H1 (cell line): ENCODE measurements at regions not wholly inside any gene's neighbourhood (a gene's known extent, or its start where the extent isn't known, plus 50 kb on each side); places are given as distances from the start of the nearest gene placed in this dataset.
A peak's percentile ranks its signal among the peaks of the same experiment; 100 is the strongest.

Experiments used
- CTCF ChIA-PET: fragments of 300-600 bp; sonication (Branson Sonifier 250); formaldehyde crosslinking; loops from one replicate; lab custom pipeline; 2021; ENCODE audit not compliant: partially characterized antibody; lab: Charles Lee
- POLR2A ChIA-PET: fragments of 300-600 bp; sonication (Branson Sonifier 250); formaldehyde crosslinking; loops from one replicate; lab custom pipeline; 2021; ENCODE audit warnings: inconsistent platforms; ENCODE audit not compliant: partially characterized antibody; lab: Charles Lee
- DNase-seq, 2 experiments: peaks; one replicate each; pipeline versions ENCODE4 v3.0.0 to v3.0.0-alpha.2; 2010 to 2022; ENCODE audit warnings: low spot score in 2 of 2, low read depth in 1 of 2, mixed read lengths in 1 of 2
- FAIRE-seq: peaks from 2 replicates; lab custom pipeline; 2011; peaks lifted over from hg19 to GRCh38; lab: Jason Lieb, UNC
- H2AFZ ChIP-seq: 2 replicates; pipeline ENCODE4 v1.8.1; 2012; ENCODE audit warnings: low read length, inconsistent platforms
- H2AK5ac ChIP-seq: 2 replicates; pipeline ENCODE4 v1.6.1; 2013; ENCODE audit warnings: low read depth, low read length
- H2BK120ac ChIP-seq: replicated peaks from 2 replicates; pipeline ENCODE3; 2013; ENCODE audit warnings: low read depth, low read length, inconsistent platforms
- H2BK12ac ChIP-seq: 2 replicates; pipeline ENCODE4 v1.6.1; 2013; ENCODE audit warnings: low read depth, low read length
- H2BK15ac ChIP-seq: 2 replicates; pipeline ENCODE4 v1.6.1; 2013; ENCODE audit warnings: low read length
- H2BK20ac ChIP-seq: 2 replicates; pipeline ENCODE4 v1.6.1; 2013; ENCODE audit warnings: low read length
- H2BK5ac ChIP-seq: 2 replicates; pipeline ENCODE4 v1.6.1; 2013; ENCODE audit warnings: low read depth, low read length
- H3K14ac ChIP-seq: 2 replicates; pipeline ENCODE4 v1.6.1; 2013; ENCODE audit warnings: inconsistent platforms; ENCODE audit not compliant: insufficient read length
- H3K18ac ChIP-seq: 2 replicates; pipeline ENCODE4 v1.6.1; 2013; ENCODE audit warnings: low read length; ENCODE audit errors: extremely low read depth
- H3K23ac ChIP-seq: 2 replicates; pipeline ENCODE4 v1.6.1; 2013; ENCODE audit warnings: inconsistent platforms; ENCODE audit not compliant: insufficient read length
- H3K23me2 ChIP-seq: 2 replicates; pipeline ENCODE4 v1.6.1; 2013; ENCODE audit warnings: low read depth, low read length
- H3K27ac ChIP-seq: 2 replicates; pipeline ENCODE4 v1.6.1; 2011; ENCODE audit warnings: low read depth, low read length, inconsistent platforms
- H3K27me3 ChIP-seq, 4 experiments: replicated peaks in 1 of 4; 1 replicate in 1 of 4; 2 replicates in 3 of 4; pipeline versions ENCODE4 v1.6.1 to v1.8.1; 2011 to 2013; ENCODE audit warnings: low read length in 3 of 4, mild to moderate bottlenecking in 3 of 4, inconsistent platforms in 2 of 4, mixed read lengths in 2 of 4, moderate library complexity in 1 of 4; ENCODE audit not compliant: control insufficient read depth in 3 of 4, insufficient read depth in 3 of 4; ENCODE audit errors: extremely low read depth in 1 of 4
- H3K36me3 ChIP-seq, 4 experiments: 2 replicates each; pipeline versions ENCODE4 v1.6.1 to v1.8.1; 2011 to 2013; ENCODE audit warnings: mild to moderate bottlenecking in 4 of 4, low read length in 3 of 4, moderate library complexity in 2 of 4, control low read depth in 1 of 4, inconsistent platforms in 1 of 4; ENCODE audit not compliant: insufficient read depth in 4 of 4, control insufficient read depth in 2 of 4
- H3K4ac ChIP-seq: replicated peaks from 2 replicates; pipeline ENCODE3; 2013; ENCODE audit warnings: low read length, low read depth, mixed read lengths, inconsistent platforms; ENCODE audit not compliant: insufficient read length
- H3K4me1 ChIP-seq, 4 experiments: replicated peaks in 1 of 4; 1 replicate in 1 of 4; 2 replicates in 3 of 4; pipeline versions ENCODE4 v1.6.1 to v1.8.1; 2011 to 2013; ENCODE audit warnings: low read length in 3 of 4, inconsistent platforms in 2 of 4, mixed read lengths in 1 of 4; ENCODE audit not compliant: insufficient read depth in 4 of 4, control insufficient read depth in 3 of 4
- H3K4me2 ChIP-seq, 2 experiments: 2 replicates each; pipeline versions ENCODE4 v1.6.1 to v1.8.1; 2011 to 2013; ENCODE audit warnings: low read depth in 2 of 2, low read length in 2 of 2, control low read depth in 1 of 2, inconsistent platforms in 1 of 2, mild to moderate bottlenecking in 1 of 2; ENCODE audit not compliant: insufficient read depth in 1 of 2
- H3K4me3 ChIP-seq, 4 experiments: fragments of 200-600, 300-600 bp in 1 of 4; sonication (generic), shearing (Covaris generic), sonication (Bioruptor Twin) in 1 of 4; 2 replicates each; pipeline versions ENCODE4 v1.5.1 to v1.8.1; 2011 to 2016; ENCODE audit warnings: low read length in 4 of 4, low read depth in 3 of 4, control low read depth in 2 of 4, inconsistent platforms in 2 of 4, mild to moderate bottlenecking in 2 of 4, mixed read lengths in 1 of 4, moderate library complexity in 1 of 4; ENCODE audit not compliant: insufficient read depth in 2 of 4; ENCODE audit errors: extremely low read depth in 1 of 4
- H3K56ac ChIP-seq: replicated peaks from 2 replicates; pipeline ENCODE3; 2013; ENCODE audit warnings: low read depth, mild to moderate bottlenecking, mixed read lengths, low read length, inconsistent platforms; ENCODE audit not compliant: insufficient read length
- H3K79me1 ChIP-seq: 2 replicates; pipeline ENCODE4 v1.6.1; 2013; ENCODE audit warnings: low read depth, low read length, control low read depth
- H3K79me2 ChIP-seq, 2 experiments: 2 replicates each; pipeline versions ENCODE4 v1.6.1 to v1.8.1; 2012 to 2013; ENCODE audit warnings: low read length in 2 of 2, mild to moderate bottlenecking in 2 of 2, inconsistent platforms in 1 of 2; ENCODE audit not compliant: insufficient read depth in 2 of 2, control insufficient read depth in 1 of 2
- H3K9ac ChIP-seq, 4 experiments: replicated peaks in 1 of 4; 1 replicate in 1 of 4; 2 replicates in 3 of 4; pipeline versions ENCODE4 v1.6.1 to v1.8.1; 2011 to 2013; ENCODE audit warnings: low read depth in 3 of 4, low read length in 3 of 4, control low read depth in 2 of 4, mild to moderate bottlenecking in 2 of 4, moderate library complexity in 2 of 4, inconsistent platforms in 1 of 4; ENCODE audit errors: extremely low read depth in 1 of 4
- H3K9me3 ChIP-seq, 2 experiments: 2 replicates each; pipeline versions ENCODE4 v1.6.1 to v1.8.1; 2012 to 2013; ENCODE audit warnings: mild to moderate bottlenecking in 2 of 2, moderate library complexity in 2 of 2, control low read depth in 1 of 2, inconsistent platforms in 1 of 2, low read depth in 1 of 2, low read length in 1 of 2, mixed read lengths in 1 of 2; ENCODE audit not compliant: insufficient read depth in 2 of 2
- H4K20me1 ChIP-seq, 2 experiments: replicated peaks in 1 of 2; 2 replicates each; pipeline versions ENCODE3 to v1.8.1; 2011 to 2013; ENCODE audit warnings: inconsistent platforms in 2 of 2, low read length in 2 of 2, mild to moderate bottlenecking in 1 of 2; ENCODE audit not compliant: insufficient read depth in 2 of 2, control insufficient read depth in 1 of 2
- H4K5ac ChIP-seq: 2 replicates; pipeline ENCODE4 v1.6.1; 2013; ENCODE audit warnings: low read length, low read depth, mixed read lengths, inconsistent platforms; ENCODE audit not compliant: insufficient read length
- H4K8ac ChIP-seq: 2 replicates; pipeline ENCODE4 v1.8.0; 2013; ENCODE audit warnings: mild to moderate bottlenecking, moderate library complexity, low read length, inconsistent platforms; ENCODE audit not compliant: insufficient read depth; ENCODE audit errors: extremely low read depth
- H4K91ac ChIP-seq: replicated peaks from 2 replicates; pipeline ENCODE3; 2013; ENCODE audit warnings: low read length, mixed read lengths, inconsistent platforms; ENCODE audit not compliant: insufficient read length
- BACH1 ChIP-seq: IDR thresholded peaks from 2 replicates; pipeline ENCODE4 v1.6.1; 2012; ENCODE audit warnings: low read length, improper control_type of control experiment
- BCL11A ChIP-seq, 2 experiments: IDR thresholded peaks; one replicate each; pipeline ENCODE4 v1.6.1; 2011; ENCODE audit warnings: low read depth in 2 of 2, low read length in 2 of 2, mild to moderate bottlenecking in 2 of 2
- BRCA1 ChIP-seq: IDR thresholded peaks from 2 replicates; pipeline ENCODE4 v1.6.1; 2012; ENCODE audit warnings: low read depth, low read length, improper control_type of control experiment
- CBX5 ChIP-seq: fragments of 300-800, 300-1000 bp; sonication (generic); IDR thresholded peaks from 2 replicates; pipeline ENCODE4 v1.7.1; 2016; ENCODE audit warnings: antibody characterized with exemption, low read length, low read depth
- CEBPB ChIP-seq: IDR thresholded peaks from 2 replicates; pipeline ENCODE4 v1.6.1; 2012; ENCODE audit warnings: low read depth, low read length
- CHD1 ChIP-seq: IDR thresholded peaks from 2 replicates; pipeline ENCODE4 v1.6.1; 2012; ENCODE audit warnings: low read depth, low read length, improper control_type of control experiment
- EP300 ChIP-seq, 2 experiments: IDR thresholded peaks; 1 replicate in 1 of 2; 2 replicates in 1 of 2; pipeline ENCODE4 v1.6.1; 2011 to 2012; ENCODE audit warnings: low read depth in 2 of 2, low read length in 2 of 2, mild to moderate bottlenecking in 2 of 2, borderline replicate concordance in 1 of 2, inconsistent platforms in 1 of 2, moderate library complexity in 1 of 2
- GABPA ChIP-seq: IDR thresholded peaks from 2 replicates; pipeline ENCODE4 v1.6.1; 2011; ENCODE audit warnings: mild to moderate bottlenecking, low read length, moderate library complexity, borderline replicate concordance; ENCODE audit not compliant: insufficient read depth
- RBBP5 ChIP-seq: IDR thresholded peaks from 2 replicates; pipeline ENCODE4 v1.7.1; 2012; ENCODE audit warnings: low read depth, mild to moderate bottlenecking, inconsistent platforms, low read length, moderate library complexity, borderline replicate concordance
- TAF1 ChIP-seq: IDR thresholded peaks from 2 replicates; pipeline ENCODE4 v1.6.1; 2011; ENCODE audit warnings: mild to moderate bottlenecking, low read depth, low read length
- WGBS, 2 experiments: shearing (Covaris generic) in 1 of 2; methylation state at CpG; one replicate each; pipeline versions ENCODE4 v1.1.6 to v1.1.7; 2013 to 2015; ENCODE audit warnings: low lambda C conversion rate in 2 of 2, mixed read lengths in 2 of 2, inconsistent platforms in 1 of 2, low coverage in 1 of 2, missing lambda C conversion rate in 1 of 2; ENCODE audit not compliant: insufficient replicate concordance in 2 of 2, insufficient coverage in 1 of 2, insufficient read length in 1 of 2; ENCODE audit errors: extremely low coverage in 1 of 2, missing lambda C conversion rate in 1 of 2; 5-methylcytosine and 5-hydroxymethylcytosine counted together

- FAIRE-seq (peak; percentile 63), DNase-seq (peak; percentile 93)
- Histone ChIP-seq H3K4me3 (peak overlapping the region in 3 of 4 experiments; percentile 8 to 48 (median 12); a peak in 2 of 8 replicates), H3K14ac (no peak overlapping the region), H2AFZ (no peak overlapping the region), H2BK15ac (peak overlapping the region; percentile 93; the same call in 1 of the 2 replicates), H3K4me1 (peaks cover 19 to 34% (median 27%) of the 10 kb centered on the region in 4 experiments), H3K4ac (peak overlapping the region; percentile 99), H3K4me2 (peak overlapping the region; percentile 60 to 70), H3K56ac (peak overlapping the region; percentile 23), H3K27me3 (no peaks in the 10 kb centered on the region), H3K9ac (peak overlapping the region; percentile 57 to 93 (median 84)), H3K23ac (no peak overlapping the region), H3K79me2 (no peaks in the 10 kb centered on the region), H2BK20ac (peak overlapping the region; percentile 92), H3K9me3 (peaks cover 0 to 15% of the 10 kb centered on the region in 2 experiments; a peak in 3 of 4 replicates), H3K18ac (peak overlapping the region; percentile 99), H2AK5ac (peak overlapping the region; percentile 100), H4K91ac (peak overlapping the region; percentile 98), H3K36me3 (peaks cover 0 to 3% (median 0%) of the 10 kb centered on the region in 4 experiments; a peak in 2 of 8 replicates), H4K8ac (peak overlapping the region; percentile 94), H3K23me2 (0 out of 2 replicates have a peak, but pooled peaks cover 5% of the 10 kb centered on the region), H2BK12ac (peak overlapping the region; percentile 100), H4K5ac (peak overlapping the region; percentile 79), H3K79me1 (no peaks in the 10 kb centered on the region), H2BK120ac (peak overlapping the region; percentile 81), H2BK5ac (peak overlapping the region; percentile 95), H3K27ac (peak overlapping the region; percentile 97), H4K20me1 (no peaks in the 10 kb centered on the region)
- WGBS, 2 experiments, result 5% methylated on average over 31 of the region's 31 CpGs; no CpG with 5 or more reads in 1 of the 2 experiments
- CTCF ChIA-PET, result interaction anchor here (0.6 to 3.0 kb wide), 6 partner anchors 21 to 361 kb away, joined by 3 to 22 read pairs (median 3); no protein-coding TSS in a partner anchor
- POLR2A ChIA-PET, result interaction anchor here (0.5 to 7.7 kb wide), 24 partner anchors 8 to 669 kb away, joined by 3 to 164 read pairs (median 6); partner anchors contain the start of gene ATF7IP
- TF ChIP-seq CBX5 (no peak), EP300 (IDR thresholded peaks at IDR 0.05; ENCODE audit: borderline replicate concordance in 1 of 2, low read depth in 2 of 2, low read length in 2 of 2) (peak; percentile 56 to 97), CHD1 (peak; percentile 59; the same call in 1 of the 2 replicates), GABPA (no peak), RBBP5 (peak; percentile 85), BRCA1 (0 out of 2 replicates have a peak, but pooled peaks have one; percentile 22), CEBPB (no peak), BACH1 (no peak), BCL11A (IDR thresholded peaks at IDR 0.05; ENCODE audit: low read depth in 2 of 2, low read length in 2 of 2) (no peak), TAF1 (peak; percentile 85)
Observed at GRCh38 chr12:14260011-14260993, 105.2 kb upstream of the ATF7IP start.
